NCI-H1436 (cell line): ENCODE measurements at regions not wholly inside any gene's neighbourhood (a gene's known extent, or its start where the extent isn't known, plus 50 kb on each side); places are given as distances from the start of the nearest gene placed in this dataset.

Experiments
- DNase-seq: peaks from one replicate; lab custom pipeline; 2025; lab: John Stamatoyannopoulos, UW

GRCh38 chr2:236932831-236933361 lies 152.8 kb upstream of the COPS8 start:
- no peak for DNase-seq

- no peak for DNase-seq
These were observed 151.5 kb upstream of the COPS8 start for GRCh38 chr2:236934166-236934565.

GRCh38 chr2:236934656-236935055 lies 151.0 kb upstream of the COPS8 start:
- no peak for DNase-seq

- DNase-seq, result no peak
These were observed 150.6 kb upstream of the COPS8 start for GRCh38 chr2:236935083-236935482.

- no peak for DNase-seq
These were observed 149.9 kb upstream of the COPS8 start for GRCh38 chr2:236935631-236936445.

GRCh38 chr2:236936446-236936940 lies 149.2 kb upstream of the COPS8 start:
- no peak for DNase-seq

- DNase-seq, result no peak
These were observed 147.6 kb upstream of the COPS8 start for GRCh38 chr2:236938126-236938525.

GRCh38 chr2:236939271-236939670 lies 146.4 kb upstream of the COPS8 start:
- no peak for DNase-seq

- peak; percentile 59 for DNase-seq
These were observed 145.9 kb upstream of the COPS8 start for GRCh38 chr2:236939721-236940231.

- no peak for DNase-seq
These were observed 145.2 kb upstream of the COPS8 start for GRCh38 chr2:236940497-236940896.

- DNase-seq, result no peak
These were observed 144.7 kb upstream of the COPS8 start for GRCh38 chr2:236940916-236941520.

GRCh38 chr2:236941551-236941950 lies 144.1 kb upstream of the COPS8 start:
- no peak for DNase-seq

GRCh38 chr2:236942554-236942953 lies 143.1 kb upstream of the COPS8 start:
- no peak for DNase-seq

- DNase-seq, result no peak
These were observed 142.6 kb upstream of the COPS8 start for GRCh38 chr2:236943068-236943467.

GRCh38 chr2:236943841-236944513 lies 141.7 kb upstream of the COPS8 start:
- no peak for DNase-seq

GRCh38 chr2:236944561-236944960 lies 141.1 kb upstream of the COPS8 start:
- no peak for DNase-seq

- DNase-seq, result no peak
These were observed 140.2 kb upstream of the COPS8 start for GRCh38 chr2:236945431-236946016.

- DNase-seq, result no peak
These were observed 138.8 kb upstream of the COPS8 start for GRCh38 chr2:236946871-236947270.

GRCh38 chr2:236947294-236947693 lies 138.4 kb upstream of the COPS8 start:
- no peak for DNase-seq

- DNase-seq, result no peak
These were observed 137.8 kb upstream of the COPS8 start for GRCh38 chr2:236947896-236948295.

- no peak for DNase-seq
These were observed 136.4 kb upstream of the COPS8 start for GRCh38 chr2:236949089-236949905.
